ENCODE measurements at regions not wholly inside any gene's neighbourhood (a gene's known extent, or its start where the extent isn't known, plus 50 kb on each side); places are given as distances from the start of the nearest gene placed in this dataset.
"Not testable (repeated sequence)": the region's sequence is repeated elsewhere in the genome, so short reads cannot be mapped to it uniquely, and the experiment has no call there.

DNA sequence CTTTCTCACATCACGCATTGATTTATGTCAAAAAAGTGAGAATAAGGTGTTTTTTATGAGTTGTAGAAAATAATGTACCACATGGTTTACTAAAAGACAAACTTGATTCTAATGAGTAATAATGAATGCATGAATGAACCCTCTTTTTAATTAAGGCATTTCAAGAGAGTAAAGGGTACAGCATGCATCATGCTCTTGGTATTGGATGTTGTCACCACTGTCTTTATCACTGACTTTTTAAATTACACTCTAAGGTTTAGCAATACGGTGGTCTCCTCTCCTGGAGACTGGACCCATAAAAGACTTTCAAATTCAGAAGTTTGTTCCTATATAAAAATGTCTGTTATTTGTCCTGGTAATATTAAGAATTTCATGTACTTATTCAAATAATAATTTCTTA, 277.5 kb upstream of the TGFBR2 start:
- DNase-seq (ENCODE audit: low spot score): not testable (repeated sequence)

DNA sequence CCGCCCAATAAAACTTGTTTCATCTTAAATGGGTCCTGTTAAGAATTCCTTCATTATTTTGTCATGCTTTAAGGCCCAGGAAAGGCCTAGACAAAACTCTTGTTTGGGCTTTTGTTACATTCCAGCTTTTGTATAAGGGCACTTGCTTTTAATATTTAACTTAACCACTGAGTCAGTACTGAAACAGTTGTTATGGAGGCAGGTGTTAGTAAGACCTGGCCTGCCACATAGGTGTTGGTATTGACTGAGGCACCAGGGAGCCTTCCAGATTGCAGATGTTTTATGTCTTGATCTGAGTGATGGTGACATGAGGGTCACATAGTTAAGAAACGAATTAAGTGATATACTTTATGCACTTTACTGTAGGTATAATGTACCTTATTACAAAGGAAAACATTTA, 274.9 kb upstream of the TGFBR2 start:
- DNase-seq (ENCODE audit: low spot score): no peak

DNA sequence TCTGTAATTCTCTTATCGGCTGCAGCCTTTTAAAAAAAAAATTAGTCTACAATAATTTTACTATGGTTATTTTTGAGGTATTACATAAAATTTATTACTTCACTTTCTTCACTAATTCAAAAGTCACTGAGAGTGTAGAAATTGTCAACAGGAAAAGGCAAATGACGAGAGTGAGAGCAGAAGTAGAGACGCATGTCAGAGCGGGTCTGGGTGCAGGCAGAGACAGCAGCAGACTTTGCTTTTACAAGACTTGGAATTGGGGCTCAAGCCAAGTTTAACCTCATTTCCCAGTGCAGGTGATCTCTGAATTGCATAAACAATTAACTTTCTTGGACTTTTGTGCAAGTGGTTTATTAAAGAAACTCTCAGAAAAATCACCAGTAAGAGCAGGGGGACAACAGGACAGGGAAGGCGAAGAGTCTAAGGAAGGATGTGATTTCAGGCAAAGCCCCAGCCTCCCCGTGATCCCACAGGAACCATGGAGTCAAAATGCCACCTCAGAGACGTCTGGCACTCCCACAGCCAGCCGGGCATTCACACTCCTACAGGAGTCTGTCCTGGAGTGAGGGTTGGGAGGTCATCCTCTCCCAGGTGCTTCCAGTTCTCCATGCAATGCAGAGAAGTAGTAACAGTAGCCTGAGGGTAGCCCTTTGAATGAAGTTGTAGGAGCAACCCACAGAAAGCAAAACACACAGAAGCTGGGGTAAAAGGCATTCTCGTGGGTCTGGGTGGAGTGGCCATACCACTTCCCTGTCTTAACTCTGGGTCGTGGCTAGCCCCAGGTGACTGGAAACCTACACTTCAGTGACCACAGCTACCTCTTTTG, 274.0 kb upstream of the TGFBR2 start:
- DNase-seq (ENCODE audit: low spot score): no peak

DNA sequence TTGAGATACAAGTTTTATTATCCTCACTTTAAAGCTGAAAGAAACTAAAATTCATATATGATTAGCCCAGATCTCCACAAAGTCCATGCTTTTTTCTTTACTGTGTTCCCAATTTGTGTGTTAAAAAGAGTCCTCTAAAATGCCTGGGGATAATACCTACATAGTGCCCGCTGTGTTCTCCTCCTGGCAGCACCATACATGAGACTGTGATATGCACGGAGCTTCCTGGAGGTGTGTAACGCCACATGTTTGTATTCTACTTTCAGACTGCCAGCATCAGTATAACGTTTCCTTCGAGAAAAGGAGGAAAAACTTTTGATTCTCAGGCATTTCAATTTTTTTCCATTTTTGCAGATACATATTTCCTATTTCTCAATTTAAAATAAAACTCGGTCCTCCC, 273.3 kb upstream of the TGFBR2 start:
- no peak for DNase-seq (ENCODE audit: low spot score)

DNA sequence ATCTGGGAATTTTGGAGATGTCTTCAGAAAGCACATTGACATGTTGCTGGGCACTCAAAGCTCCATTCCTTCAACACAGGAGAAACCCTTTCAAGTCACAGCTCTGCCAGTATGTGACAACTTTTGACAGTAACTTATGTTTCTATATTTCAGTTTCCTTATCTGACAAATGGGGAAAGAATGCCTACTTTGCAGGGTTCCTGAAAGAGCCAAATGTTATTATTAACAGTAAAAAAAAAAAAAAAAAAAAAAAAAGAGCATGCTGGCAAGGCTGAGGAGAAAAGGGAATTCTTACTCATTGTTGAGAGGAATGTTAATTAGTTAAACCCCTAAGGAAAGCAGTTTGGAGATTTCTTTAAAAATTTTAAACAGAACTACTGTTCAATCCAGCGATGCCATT, 272.5 kb upstream of the TGFBR2 start:
- no peak for DNase-seq (ENCODE audit: low spot score)

DNA sequence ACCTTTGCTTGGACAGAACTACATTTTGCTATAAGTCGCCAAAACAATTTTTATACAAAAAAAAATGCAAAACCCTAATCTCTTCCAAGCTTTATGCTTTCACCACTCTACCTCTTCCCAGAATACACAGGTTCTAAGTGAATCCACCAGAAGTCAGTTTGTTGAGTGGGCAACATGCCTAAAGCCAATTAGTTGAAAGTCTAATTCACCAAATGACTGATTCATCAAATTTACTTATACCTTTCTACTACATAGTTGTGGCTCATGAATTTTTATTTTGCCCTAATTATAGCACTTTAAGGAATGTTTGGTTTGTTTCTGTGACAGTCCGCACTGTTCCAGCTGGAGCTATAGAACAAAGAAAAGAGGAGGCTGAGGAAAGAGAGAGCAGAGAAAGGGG, 265.9 kb upstream of the TGFBR2 start:
- DNase-seq (ENCODE audit: low spot score): no peak

DNA sequence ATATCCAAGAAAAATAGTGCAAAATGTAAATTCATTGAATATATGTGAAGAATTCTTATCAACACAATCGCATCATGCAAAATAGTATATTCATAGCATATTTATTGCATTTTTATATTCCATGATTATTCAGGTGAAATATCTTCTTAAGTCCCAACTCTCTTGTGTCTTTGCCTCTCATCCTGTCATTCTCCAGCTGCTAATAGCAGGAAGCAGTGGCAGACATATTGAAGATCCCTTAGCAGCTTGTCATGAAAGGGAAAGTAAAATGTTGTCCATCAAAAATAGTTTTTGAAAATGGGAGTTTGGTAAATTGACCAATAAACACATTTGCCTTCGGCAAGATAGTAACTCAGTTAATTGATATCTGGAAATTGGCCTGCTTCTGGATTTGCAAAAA, 265.3 kb upstream of the TGFBR2 start:
- no peak for DNase-seq (ENCODE audit: low spot score)

DNA sequence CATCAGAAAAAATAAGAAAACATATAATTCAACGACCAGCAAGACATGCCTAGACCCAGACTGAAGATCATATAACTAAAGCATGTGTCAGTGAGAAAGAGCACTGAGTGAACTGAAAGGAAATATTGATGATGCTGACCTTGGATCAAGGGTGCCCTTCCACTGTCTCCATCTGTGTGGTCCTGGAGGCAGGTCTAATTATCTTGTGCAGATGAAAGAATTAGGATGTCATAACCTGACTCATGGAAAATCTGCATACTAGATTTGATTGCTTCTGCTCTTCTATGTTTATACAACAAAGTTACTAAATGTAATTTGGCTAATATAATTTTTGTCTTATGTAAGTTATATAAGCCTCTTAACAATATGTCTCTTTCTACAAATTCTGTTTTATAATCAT, 264.6 kb upstream of the TGFBR2 start:
- DNase-seq (ENCODE audit: low spot score): no peak

DNA sequence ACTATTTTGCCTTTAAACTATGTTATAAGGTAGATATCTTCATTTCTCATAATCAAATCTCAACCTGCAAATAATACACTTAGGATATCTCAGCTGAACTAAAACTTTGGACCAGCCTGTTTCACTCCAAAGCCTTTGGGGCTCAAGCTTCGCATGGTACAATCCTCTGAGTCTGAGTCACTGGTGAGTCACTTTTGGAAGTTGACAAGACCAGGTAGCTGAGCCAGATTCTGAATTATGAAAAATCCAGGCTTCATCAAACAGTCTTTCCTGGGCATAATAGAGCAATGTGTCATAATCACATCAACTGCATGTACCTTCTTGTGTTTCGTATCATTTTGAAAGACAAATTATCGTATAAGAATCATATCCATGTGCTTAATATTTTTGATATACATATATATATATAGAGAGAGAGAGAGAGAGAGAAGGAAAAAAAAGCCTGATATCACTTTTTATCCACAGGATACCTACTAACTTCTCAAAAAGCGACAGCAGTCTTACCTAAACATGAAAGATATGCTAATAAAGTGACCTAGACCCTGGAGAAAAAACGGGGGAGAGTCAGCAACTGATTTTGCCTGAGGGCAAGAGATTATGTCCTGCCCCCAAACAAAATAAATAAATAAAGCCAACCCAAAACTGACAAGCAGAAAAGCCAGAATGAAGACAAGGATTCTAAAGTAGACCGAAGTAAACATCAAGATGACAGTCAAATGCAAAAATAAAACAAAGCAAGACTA, 263.9 kb upstream of the TGFBR2 start:
- no peak for DNase-seq (ENCODE audit: low spot score)

DNA sequence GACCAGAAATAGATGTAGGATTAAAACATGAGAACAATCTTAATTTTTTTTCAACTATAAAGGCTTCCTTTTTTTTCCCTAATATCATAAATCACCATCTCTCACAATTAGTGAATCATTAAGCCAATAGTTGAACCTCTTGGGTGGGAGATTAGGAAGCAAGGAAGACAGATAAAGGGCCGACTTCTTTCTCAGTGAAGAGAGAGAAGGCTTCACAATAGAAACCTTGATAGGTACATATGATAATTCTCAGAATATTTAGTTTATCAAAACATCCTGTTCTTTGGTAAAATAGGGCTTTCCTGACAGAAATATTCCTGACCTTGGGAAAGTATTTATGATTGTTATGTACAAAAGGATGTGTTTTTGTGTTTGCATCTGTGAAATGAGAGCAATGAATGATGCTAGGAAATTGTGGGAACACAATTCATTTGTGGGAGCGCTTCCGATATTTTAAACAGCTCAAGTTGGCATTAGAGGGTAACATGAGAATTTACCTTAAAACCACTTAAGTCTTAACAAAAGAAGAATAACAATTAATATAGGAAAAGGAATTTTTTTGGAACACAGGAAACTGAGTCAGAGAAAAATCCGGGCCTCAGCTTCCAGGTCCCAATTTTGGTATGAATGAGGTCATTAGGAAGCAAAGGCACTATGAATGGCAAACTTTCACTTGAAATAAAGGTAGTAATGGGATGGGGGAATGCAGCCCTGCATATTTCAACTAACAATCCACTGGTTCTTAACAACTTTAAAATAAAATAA, 263.2 kb upstream of the TGFBR2 start:
- no peak for DNase-seq (ENCODE audit: low spot score)

DNA sequence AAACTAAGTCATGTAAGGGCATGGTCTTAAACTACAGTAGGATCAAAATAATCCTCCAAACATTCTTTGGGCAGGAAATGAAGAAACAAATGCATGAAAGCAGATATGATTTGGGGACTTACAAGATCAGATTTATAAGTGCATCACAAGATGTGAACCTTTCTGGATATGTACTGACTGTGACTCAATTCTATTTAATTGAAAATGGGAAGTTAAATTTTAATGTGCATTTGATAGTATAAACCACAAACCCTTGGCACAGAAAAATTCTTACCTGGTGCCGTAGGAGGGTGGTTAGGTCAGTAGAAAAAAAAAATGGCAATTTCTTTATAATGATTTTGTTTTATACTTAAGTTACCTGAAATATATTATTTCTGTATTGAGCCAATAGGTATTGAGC, 262.5 kb upstream of the TGFBR2 start:
- DNase-seq (ENCODE audit: low spot score): no peak

DNA sequence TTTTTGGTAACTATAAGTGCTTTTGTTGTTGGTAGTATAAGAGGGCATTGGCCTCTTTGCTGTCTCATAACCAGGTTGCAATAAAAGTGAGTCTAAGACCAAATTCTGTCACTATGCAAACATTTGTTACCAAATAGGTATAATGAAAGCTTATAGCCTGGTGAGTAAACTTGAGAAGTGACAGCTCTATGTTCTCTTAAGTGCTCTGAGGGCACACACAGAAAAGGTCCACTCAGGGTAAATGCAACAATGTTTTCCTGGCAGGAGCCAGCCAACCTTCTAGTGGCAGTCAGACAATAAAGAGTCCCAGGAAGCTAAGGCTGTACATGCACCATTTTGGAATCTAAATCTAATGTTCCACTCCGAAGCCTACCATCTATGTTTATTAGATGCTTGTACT, 262.1 kb upstream of the TGFBR2 start:
- no peak for DNase-seq (ENCODE audit: low spot score)

DNA sequence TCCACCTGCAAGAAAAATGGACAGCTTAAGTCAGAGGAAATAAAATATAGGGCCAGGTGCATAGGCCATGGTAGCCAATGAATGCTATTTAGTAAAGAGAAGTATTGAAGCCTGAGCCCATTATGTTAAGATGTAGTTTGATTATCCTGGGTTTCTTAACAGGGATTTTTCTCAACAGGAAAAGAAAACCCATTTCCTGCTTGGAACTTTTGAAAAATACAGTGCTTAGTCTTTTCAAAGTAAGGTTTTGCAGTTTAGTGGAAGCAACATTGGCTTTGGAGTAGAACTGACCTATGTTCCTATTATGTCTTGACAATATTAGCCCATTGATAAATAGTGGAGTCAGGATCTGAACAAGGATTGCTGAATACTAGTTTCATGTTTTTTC, 259.5 kb upstream of the TGFBR2 start:
- no peak for DNase-seq (ENCODE audit: low spot score)

DNA sequence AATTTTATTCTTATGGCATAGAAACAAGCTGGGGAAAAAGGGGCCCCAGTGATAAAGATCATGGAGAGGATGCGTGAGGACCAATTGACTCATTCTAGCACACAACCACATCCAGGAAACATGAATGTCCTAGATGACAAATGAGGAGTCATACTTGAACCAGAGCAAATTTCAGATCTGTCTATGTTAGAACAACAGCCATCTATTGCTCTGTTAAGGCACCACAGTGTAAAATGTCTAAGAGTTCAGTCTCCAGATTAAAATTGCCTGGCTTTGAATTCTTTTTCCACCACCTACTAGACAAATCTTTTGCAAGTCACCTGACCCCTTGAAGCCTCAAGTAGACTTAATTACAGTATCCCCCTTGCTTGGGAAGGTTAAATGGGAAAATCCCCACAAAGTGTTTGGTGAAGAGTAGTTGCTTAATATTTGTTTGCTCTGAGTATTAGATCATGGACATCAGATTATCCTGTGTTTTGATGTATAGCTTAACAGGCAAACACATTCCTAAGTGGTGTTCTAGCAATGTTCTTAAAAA, 258.7 kb upstream of the TGFBR2 start:
- no peak for DNase-seq (ENCODE audit: low spot score)

DNA sequence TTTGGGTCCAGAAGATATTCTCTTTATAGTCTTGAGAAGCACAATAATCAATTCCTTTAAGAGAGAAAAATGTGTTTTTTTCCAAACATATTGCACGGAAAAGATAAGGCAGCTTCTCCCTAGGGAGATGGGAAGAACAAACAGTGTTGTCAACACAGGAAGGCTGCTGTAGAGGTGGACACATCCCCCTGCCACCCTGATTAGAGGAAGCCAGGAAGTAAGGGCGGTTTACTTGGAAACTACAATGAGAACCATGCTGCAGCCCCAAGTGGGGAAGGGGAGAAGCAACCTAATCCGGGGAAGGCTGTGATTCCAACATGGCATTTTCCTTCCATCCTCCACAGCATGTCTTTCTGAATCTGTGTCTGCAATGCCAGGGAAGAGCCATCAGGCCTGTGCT, 256.9 kb upstream of the TGFBR2 start:
- peak; percentile 58 for DNase-seq (ENCODE audit: low spot score)

DNA sequence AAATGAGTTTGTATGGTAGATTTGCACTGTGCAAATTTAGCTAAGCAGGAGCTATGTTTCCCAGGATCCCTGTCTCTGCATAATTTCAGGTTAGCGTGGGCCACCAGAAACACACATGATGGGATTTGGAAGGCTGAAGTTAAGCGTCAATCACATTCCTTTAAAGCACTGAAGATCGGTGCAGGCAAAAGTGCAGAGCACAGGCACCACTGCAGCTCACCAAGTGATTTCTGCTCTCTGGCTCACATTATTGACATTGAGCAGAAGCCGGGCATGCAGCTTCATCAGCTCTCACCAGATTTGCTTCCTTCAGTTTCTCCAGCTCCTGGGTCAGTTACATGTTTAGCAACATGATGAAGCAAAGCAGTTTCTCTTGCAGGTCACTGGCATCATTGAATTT, 256.4 kb upstream of the TGFBR2 start:
- DNase-seq (ENCODE audit: low spot score): peak; percentile 60

DNA sequence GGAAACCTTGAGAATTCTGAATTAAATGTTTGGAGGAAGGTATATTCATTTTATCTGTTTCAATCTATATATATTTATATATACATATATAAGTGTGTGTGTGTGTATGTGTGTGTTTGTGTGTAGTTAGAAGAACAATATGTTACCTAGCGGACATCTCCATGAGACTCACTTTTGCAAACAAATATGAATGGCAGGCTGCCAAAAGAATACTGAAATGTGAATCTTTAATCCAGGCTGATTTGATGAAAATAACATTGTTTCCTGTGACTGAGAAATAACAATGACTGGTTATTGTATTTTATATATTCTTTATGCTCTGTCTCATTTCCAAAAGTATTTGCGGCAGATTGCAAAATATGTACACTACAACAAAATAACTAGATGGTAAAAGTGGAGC, 255.5 kb upstream of the TGFBR2 start:
- DNase-seq (ENCODE audit: low spot score): no peak

DNA sequence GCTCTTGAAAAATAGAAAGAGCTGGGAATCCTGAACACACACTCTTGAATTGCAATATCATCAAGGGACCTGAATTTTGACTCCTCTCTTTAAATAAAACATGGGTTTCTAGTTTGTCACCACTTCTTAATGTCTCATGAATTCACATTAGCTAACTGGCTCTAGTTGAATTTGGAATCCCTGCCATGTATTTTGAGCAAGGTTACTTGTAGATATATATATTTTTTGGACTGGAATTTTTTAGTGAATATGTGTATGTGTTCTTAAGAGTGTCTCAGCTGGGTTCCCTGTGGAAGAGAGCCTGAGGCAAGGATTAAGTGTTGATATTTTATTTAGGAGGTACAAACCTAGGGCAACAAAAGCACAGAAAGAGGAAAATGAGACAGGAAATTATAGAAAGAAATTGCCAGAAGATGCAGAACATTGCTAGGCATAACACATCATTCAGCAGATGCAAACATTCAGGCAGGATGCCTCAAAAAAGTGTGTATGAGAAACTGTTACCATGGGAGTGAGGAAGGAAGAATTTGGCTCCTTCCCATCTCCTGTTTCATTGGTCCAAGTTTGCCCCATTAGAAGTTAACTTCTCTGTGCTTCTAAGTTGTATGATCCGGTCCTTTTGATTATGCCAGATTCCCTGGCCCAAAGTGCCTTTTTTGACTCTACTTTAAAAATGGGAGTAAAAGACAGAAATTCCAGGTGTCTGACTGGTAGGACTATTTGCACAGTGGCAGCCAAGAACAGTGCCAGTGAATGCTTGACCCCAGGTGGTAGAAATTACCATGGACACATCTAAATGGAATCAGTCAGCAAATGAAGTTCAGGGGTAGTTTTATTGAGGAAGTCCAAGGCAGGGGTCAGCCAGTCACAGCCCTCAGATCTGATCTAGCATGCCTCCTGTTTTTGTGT, 253.7 kb upstream of the TGFBR2 start:
- DNase-seq (ENCODE audit: low spot score): no peak

DNA sequence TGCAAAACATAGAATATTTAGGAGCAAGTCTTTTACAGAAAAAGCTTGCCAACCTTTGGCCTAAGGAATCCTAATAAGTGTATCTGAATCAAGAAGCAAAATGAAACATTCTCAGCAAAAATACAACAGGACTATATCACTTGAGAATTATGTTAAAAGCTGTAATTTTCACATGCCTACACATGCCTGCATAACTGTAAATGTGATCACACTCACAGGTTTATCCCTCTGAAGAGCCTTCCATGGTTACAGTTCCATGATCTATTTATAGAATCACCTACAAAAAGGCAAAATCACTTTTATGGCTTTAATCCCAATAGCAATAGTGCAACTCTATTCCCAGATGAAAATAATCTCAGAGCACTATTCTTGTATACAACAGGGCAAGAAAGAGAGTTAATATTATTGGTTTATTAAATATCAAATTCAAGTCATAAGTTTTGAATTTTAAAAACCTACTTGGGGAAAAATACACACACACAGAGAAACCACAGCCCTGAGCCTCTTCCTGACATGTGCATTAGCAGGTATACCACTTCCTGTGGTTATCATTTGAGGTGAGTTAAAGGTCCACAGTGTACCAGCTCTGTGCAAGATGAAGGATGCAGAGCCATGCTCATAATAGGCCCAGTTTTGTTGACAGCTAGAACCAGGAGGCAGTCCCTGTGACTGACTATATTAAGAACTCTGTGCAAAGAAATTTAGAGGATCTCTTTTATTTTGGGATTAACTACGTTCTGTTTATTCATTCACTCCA, 252.5 kb upstream of the TGFBR2 start:
- no peak for DNase-seq (ENCODE audit: low spot score)

DNA sequence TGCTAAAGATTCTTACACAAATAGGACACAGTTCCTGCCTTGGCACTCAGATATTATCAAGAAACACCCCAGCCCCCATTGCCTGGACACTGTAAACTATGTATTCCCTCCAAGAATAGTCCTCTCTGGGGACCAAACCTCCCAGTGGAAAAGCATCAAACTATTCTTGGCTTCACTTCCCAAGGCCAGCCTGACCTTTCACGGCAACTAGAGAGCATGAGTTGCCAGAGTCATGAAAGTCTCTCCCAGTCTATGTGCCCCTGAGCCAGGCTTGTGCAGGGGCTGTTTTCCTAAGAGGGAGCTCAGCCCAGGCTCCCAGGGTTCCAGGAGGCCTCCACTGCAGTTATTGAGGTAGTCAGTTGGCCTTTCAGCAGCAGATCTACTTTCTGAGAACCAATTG, 251.9 kb upstream of the TGFBR2 start:
- no peak for DNase-seq (ENCODE audit: low spot score)

All from SK-N-DZ (cell line).